ENCODE measurements at regions not wholly inside any gene's neighbourhood (a gene's known extent, or its start where the extent isn't known, plus 50 kb on each side); places are given as distances from the start of the nearest gene placed in this dataset.

GRCh38 chr14:71363946-71364925 lies 457.0 kb downstream of the PCNX1 start:
- no peak for DNase-seq

DNA sequence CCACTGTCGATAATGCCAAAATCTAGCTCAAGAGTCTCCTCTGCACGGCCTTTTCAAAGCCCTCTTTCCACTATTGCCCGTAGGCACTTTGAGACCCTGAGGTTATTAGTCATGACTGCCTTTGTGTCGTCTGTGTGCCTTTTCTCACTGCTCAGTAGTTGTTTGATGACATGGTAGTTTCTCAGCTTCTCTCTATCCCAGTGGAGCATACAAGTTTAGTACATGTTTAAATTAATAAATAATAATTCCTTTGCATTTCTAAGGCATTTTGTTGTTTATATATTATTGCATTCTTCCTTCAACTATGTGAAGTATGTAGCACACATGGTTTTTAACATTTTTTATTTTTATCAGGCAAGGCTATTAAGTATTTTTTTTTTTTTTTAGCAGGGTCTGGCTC lies 458.1 kb downstream of the PCNX1 start:
- DNase-seq = no peak

GRCh38 chr14:71366861-71367260 lies 459.6 kb downstream of the PCNX1 start:
- DNase-seq = no peak

DNA sequence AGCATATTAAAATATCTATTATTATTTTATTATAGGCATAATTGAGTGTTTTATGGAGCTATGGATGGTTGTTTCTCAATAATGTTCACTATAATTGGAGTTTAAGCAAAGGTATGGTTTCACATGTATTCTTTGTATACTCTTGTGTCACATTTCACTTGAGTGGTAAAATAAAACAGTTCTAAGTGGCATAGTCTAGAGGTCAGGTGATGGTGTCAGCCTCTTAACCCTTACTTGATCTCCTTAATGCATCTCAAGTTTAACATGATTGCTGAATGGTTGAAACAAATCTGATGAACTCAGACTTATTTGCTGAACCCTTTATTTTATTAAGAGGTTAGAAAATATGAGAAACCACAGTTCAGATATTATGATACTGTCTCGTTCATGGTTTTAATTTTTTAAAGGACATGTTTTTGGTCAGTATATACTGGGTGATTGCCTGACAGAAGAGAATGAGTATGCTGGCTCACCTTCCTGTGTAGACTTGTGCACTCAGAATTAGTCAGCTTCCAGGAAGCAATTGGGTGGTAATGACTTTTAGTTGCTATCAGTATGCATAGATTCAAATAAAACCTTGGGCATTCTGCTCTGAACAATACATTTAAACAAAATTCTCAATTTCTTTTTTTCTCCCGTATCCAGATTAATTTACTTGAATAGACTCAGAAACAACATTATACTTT lies 464.6 kb downstream of the PCNX1 start:
- peak; percentile 25 for DNase-seq

DNA sequence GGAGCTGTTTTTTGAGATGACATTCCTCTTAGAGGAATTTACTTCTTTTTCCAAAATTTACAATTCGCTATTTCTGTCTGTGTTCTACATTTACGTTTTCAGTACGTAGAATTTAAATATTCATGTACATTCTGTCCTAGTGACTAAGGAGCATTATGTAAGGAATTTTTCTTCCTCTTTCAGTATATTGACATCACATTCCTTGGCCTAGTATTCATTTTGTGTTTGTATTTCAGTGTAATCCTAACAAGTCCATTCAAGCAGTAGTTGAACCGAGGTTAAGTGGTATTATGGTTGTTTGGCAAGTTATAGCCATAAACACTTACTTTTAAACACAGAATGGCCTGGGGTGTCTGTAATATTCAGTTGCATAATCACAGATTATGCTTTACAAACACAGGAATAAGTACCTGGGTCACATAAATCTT lies 465.2 kb downstream of the PCNX1 start:
- DNase-seq = peak; percentile 22

DNA sequence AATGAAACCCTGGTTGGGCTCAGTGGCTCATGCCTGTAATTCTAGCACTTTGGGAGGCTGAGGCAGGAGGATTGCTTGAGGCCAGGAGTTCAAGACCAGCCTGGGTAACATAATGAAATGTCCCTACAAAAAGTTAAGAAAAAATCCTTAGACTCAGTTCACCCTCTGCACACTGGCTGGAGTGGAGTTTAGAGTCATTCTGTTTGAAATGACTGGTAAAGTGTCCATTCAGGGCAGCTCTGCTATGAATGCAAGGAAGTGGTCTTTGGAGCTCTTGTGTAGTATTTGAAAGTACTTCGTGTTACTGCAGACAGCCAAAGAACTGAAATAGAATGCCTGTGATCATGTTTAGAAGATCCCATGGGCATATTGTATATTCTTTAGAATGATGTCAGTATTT lies 466.5 kb downstream of the PCNX1 start:
- DNase-seq = no peak

DNA sequence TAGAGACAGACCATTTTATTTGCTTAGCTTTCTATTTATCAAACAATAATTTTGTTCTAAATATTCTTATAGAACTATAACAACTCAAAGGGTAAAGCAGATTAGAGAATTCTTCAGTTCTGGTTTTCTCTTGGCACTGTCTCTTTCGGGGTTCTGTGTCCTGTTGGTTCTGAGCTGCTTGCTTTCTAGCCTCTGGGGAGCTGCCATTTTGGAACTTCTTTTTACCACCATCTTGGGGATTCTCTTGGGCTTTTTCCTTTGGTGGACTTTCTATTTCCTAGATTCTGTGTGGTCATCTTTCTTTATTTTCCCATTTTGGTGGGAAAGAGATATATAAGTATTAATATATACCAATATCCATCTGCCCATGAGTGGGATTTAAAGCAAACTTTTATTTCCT lies 467.7 kb downstream of the PCNX1 start:
- no peak for DNase-seq

- DNase-seq = no peak
These were observed 469.8 kb downstream of the PCNX1 start for GRCh38 chr14:71377099-71377498.

- DNase-seq = peak; percentile 43
These were observed 473.0 kb downstream of the PCNX1 start for GRCh38 chr14:71380271-71380670.

DNA sequence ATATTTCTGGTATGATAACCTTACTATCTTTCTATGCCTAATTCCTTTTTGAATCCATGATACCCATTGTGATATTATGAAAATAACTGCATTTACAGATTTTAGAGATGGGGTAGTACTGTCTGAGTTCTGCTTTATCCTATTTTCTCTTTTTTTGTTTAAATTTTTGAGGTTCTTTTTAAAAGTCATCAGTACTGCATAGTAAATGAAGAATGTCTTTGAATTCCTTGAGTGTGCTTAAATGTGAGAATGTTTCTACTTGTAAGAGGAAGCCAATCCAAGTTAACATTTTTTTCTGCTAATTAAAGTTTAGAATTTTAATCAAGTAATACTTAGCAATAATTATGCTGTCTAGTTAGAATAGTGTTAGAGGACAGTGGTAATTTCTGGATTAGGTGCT lies 474.6 kb downstream of the PCNX1 start:
- DNase-seq = no peak

GRCh38 chr14:71382315-71382714 lies 475.1 kb downstream of the PCNX1 start:
- no peak for DNase-seq

- no peak for DNase-seq
These were observed 476.3 kb downstream of the PCNX1 start for GRCh38 chr14:71383510-71383909.

DNA sequence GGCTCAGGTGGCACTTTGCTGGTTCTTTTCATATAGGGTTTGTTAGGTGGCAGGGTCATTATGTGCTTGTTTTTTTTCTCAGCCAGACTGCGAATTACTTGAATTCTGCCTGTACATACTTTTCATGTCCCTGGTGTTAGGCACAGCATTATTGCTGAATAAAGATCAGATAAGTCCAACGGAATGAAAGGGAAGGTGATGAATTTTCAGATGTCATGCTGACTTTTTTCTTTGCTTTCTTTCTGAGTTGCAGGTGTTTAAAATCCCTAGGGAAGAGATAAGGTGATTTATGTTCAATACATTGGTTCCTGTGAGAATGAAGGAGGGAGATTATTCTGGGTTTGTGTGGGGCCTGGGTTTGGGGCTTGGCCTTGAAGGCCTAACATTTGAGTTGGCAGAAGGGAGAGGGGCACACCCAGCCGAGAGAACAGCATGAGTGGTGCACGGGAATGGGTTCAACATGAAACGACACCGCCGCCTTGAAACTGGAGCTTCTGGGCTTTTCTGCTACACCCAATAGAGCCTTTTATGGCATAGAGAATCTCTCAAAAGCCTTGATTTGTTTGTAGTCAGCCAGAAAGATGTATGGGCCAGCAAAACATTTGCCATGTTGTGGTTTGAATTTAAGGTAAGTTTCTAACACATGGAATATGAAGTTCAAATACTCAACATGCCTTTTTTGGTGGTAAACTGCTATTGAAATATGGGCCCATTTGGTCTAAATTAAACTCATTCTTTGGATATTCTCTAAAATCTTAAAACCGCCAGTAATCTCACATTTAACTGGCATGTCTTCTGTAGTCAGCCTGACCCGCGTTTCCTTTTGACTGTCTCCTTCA lies 477.0 kb downstream of the PCNX1 start:
- DNase-seq = no peak

DNA sequence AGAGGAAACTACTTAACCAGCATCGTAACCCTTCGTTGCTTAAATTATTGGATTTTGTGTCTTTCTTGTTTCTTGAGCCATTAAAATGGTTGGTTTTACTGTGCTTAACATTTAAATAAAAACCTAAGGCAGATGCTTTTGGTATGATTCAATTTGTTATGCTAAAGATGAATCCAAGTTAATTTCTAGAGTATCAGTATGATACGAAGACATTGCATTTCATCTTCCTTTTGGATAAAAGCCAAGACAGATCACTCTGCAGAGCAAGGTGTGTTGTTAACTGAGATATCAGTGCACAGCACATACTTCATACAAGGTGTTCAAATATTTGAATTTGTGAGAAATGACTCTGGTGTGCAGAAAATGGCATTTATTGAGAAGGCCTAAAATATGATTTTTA lies 480.5 kb downstream of the PCNX1 start:
- DNase-seq = no peak

GRCh38 chr14:71388336-71388735 lies 481.1 kb downstream of the PCNX1 start:
- DNase-seq = no peak

- no peak for DNase-seq
These were observed 481.6 kb downstream of the PCNX1 start for GRCh38 chr14:71388862-71389261.

GRCh38 chr14:71394386-71394785 lies 487.1 kb downstream of the PCNX1 start:
- DNase-seq = no peak

GRCh38 chr14:71395151-71395604 lies 487.9 kb downstream of the PCNX1 start:
- DNase-seq = no peak

DNA sequence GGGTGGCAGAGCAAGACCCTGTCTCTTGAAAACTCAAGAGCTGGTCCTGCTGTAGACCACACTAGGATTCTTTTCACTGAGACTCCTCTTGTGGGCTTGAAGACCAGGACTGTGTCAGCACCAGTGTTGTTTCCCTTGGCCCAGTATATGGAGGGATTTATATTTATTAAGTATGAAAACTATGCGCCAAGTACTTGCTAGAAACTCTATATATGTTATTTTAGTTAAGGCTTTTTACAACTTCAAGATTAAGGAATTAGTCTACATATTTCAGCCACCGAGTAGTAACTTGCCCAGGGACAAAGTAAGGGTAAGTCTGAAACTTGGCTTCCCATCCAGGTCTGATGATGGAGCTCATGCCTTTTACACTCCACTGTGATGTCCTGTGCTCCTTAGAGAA lies 488.4 kb downstream of the PCNX1 start:
- no peak for DNase-seq

- DNase-seq = no peak
These were observed 488.9 kb downstream of the PCNX1 start for GRCh38 chr14:71396050-71396677.

GRCh38 chr14:71397371-71397770 lies 490.1 kb downstream of the PCNX1 start:
- DNase-seq = no peak

DNA sequence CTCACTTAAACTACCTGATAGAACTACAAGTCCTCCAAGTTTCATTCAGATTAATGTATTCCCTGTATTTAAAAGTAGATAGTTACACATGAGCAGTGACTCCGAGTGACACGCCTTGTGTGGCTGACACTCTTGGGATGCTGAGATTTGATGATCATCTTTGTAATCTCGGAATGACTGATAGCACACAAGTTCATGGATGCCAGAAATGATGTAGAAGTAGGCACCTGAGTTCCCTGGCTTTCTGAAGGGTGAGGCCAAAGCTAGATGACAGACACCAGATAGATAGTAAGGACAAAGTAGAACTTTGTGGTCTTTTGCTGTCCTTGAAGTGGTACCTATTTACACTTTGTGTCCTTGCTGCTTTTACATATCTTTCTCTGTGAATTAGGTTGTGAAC lies 491.2 kb downstream of the PCNX1 start:
- no peak for DNase-seq

DNA sequence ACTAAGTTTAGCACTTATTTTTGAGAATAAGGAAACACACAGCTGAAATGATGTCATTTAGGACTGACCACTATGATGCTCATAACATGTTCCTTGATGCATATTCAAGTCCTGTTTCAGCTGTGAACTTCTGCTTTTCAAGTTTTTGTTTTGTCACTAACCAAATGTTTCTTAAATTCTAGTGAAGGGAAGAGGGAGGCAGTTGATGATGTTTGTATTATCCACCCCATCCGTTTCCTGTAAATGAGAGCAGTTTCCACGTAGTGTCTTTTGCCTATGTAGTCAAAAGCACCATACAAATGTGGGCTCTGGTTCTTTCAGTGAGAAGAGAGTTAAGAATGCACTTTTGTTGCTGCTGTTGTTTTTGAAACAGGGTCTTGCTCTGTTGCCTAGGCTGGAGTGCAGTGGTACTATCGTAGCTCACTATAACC lies 491.8 kb downstream of the PCNX1 start:
- DNase-seq = no peak

Measured in kidney glomerular epithelial cell (primary cell).